ENCODE measurements at regions not wholly inside any gene's neighbourhood (a gene's known extent, or its start where the extent isn't known, plus 50 kb on each side); places are given as distances from the start of the nearest gene placed in this dataset.

DNA sequence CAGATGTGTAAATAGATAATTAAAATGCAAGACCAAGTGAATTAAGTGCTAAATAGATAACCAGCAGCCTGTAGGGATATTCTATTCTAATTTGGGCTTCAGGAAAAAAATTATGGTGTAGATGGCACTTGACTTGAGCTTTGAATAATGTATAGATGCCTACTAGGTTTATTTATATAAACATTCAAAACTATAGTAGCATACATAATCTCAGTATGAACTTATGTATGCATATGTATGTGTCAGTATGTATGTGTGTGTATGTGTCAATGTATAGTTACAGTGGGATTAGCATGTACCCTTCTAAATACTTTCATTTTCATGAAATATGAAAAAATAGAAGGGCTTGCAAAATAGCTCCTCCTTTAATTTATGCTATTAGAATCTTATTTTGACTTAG, 207.3 kb upstream of the PPP1R3A start:
- Mint-ChIP-seq H3K27ac (ENCODE audit: unreplicated experiment) (no peak overlapping the region), H3K4me3 (ENCODE audit: low read depth, unreplicated experiment) (no peak overlapping the region), H3K9me3 (ENCODE audit: low read depth, unreplicated experiment) (no peaks in the 10 kb centered on the region), H3K27me3 (ENCODE audit: unreplicated experiment) (no peaks in the 10 kb centered on the region), H3K36me3 (ENCODE audit: insufficient read depth, unreplicated experiment) (no peaks in the 10 kb centered on the region), H3K4me1 (ENCODE audit: low read depth, unreplicated experiment) (no peaks in the 10 kb centered on the region)
- no peak for DNase-seq
- BruUV-seq (replicated peaks): no TSS peak
- intact Hi-C loops (cut with micrococcal nuclease; ENCODE audit: unreplicated experiment): no loop called here
- TF ChIP-seq, protein P1, sequence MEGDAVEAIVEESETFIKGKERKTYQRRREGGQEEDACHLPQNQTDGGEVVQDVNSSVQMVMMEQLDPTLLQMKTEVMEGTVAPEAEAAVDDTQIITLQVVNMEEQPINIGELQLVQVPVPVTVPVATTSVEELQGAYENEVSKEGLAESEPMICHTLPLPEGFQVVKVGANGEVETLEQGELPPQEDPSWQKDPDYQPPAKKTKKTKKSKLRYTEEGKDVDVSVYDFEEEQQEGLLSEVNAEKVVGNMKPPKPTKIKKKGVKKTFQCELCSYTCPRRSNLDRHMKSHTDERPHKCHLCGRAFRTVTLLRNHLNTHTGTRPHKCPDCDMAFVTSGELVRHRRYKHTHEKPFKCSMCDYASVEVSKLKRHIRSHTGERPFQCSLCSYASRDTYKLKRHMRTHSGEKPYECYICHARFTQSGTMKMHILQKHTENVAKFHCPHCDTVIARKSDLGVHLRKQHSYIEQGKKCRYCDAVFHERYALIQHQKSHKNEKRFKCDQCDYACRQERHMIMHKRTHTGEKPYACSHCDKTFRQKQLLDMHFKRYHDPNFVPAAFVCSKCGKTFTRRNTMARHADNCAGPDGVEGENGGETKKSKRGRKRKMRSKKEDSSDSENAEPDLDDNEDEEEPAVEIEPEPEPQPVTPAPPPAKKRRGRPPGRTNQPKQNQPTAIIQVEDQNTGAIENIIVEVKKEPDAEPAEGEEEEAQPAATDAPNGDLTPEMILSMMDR (IDR thresholded peaks at IDR 0.05; ENCODE audit: unreplicated experiment): no peak
- CTCF ChIA-PET: interaction anchor here (1.4 kb wide), 1 partner anchor 14 kb away, joined by 4 read pairs; no protein-coding TSS in a partner anchor

DNA sequence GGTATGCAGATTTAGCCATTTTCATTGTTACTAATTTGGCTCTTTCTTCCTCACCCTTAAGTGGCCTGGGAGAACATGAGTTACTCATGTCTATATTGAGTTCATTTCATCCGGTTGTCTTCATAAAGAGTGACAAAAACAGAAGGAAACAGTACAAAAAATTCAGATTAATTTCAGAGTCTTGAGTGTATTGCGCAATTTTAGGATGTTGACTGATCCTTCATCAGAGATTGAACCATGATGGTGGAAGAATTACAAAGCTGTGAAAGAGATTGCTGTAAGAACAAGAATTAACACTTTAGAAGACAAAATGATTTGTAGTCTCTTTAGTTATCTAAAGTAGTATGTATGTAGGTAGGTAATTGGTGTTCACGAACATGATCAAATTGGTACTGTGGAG, 194.0 kb upstream of the PPP1R3A start:
- no peak overlapping the region for H3K27ac Mint-ChIP-seq (ENCODE audit: unreplicated experiment)
- intact Hi-C loops (cut with micrococcal nuclease; ENCODE audit: unreplicated experiment): no loop called here
- no peak for DNase-seq
- CTCF ChIA-PET: no interaction called here
- no peaks in the 10 kb centered on the region for H3K9me3 Mint-ChIP-seq (ENCODE audit: low read depth, unreplicated experiment)
- H3K27me3 Mint-ChIP-seq (ENCODE audit: unreplicated experiment): no peaks in the 10 kb centered on the region
- no peaks in the 10 kb centered on the region for H3K36me3 Mint-ChIP-seq (ENCODE audit: insufficient read depth, unreplicated experiment)
- TF ChIP-seq, protein P1 (IDR thresholded peaks at IDR 0.05; ENCODE audit: unreplicated experiment): no peak
- H3K4me1 Mint-ChIP-seq (ENCODE audit: low read depth, unreplicated experiment): no peaks in the 10 kb centered on the region
- H3K4me3 Mint-ChIP-seq (ENCODE audit: low read depth, unreplicated experiment): no peak overlapping the region
- BruUV-seq (replicated peaks): no TSS peak

DNA sequence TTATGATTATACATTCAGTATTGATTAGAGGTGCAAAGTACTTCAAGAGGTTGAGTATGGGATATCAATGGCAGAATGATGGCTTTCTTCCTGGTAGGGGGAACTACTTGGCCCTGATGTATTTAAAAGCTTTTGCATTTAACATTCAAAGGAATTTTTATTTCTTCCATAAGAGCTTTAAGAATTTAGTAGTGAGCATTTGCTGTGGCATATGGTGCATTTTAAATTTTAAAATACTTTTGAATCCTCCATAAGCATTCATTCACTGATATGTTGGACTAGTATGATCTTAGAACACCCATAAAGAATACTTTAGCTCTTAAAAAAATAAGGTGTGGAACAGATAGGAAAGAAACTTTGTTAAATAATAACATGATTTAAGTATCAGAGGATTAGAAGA, 191.9 kb upstream of the PPP1R3A start:
- no TSS peak for BruUV-seq (replicated peaks)
- Mint-ChIP-seq H3K36me3 (ENCODE audit: insufficient read depth, unreplicated experiment) (no peaks in the 10 kb centered on the region), H3K4me1 (ENCODE audit: low read depth, unreplicated experiment) (no peaks in the 10 kb centered on the region), H3K27me3 (ENCODE audit: unreplicated experiment) (no peaks in the 10 kb centered on the region), H3K9me3 (ENCODE audit: low read depth, unreplicated experiment) (no peaks in the 10 kb centered on the region), H3K4me3 (ENCODE audit: low read depth, unreplicated experiment) (no peak overlapping the region), H3K27ac (ENCODE audit: unreplicated experiment) (no peak overlapping the region)
- intact Hi-C loops (cut with micrococcal nuclease; ENCODE audit: unreplicated experiment): no loop called here
- CTCF ChIA-PET: no interaction called here
- no peak for DNase-seq
- TF ChIP-seq, protein P1 (IDR thresholded peaks at IDR 0.05; ENCODE audit: unreplicated experiment): no peak

DNA sequence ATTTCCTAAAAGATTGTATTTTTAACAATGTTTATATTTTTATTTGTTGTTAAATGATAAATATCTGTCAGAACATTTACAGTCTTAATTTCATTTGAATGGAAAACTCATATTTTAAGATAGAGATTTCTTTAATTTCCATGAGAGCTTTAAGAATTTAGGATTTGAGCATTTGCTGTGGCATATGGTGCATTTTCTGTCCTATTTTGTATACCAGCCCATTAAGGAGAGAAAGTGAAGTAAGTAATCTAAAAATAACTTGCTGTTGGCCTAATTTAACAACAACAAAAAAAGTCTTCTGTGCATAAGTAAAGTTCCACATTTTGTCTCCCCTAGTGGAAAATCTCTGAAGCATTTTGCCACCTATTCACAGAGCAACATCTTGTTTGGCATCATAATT, 190.9 kb upstream of the PPP1R3A start:
- Mint-ChIP-seq H3K9me3 (ENCODE audit: low read depth, unreplicated experiment) (no peaks in the 10 kb centered on the region), H3K4me3 (ENCODE audit: low read depth, unreplicated experiment) (no peak overlapping the region), H3K4me1 (ENCODE audit: low read depth, unreplicated experiment) (no peaks in the 10 kb centered on the region), H3K27ac (ENCODE audit: unreplicated experiment) (no peak overlapping the region), H3K27me3 (ENCODE audit: unreplicated experiment) (no peaks in the 10 kb centered on the region), H3K36me3 (ENCODE audit: insufficient read depth, unreplicated experiment) (no peaks in the 10 kb centered on the region)
- BruUV-seq (replicated peaks): no TSS peak
- intact Hi-C loops (cut with micrococcal nuclease; ENCODE audit: unreplicated experiment): no loop called here
- TF ChIP-seq, protein P1 (IDR thresholded peaks at IDR 0.05; ENCODE audit: unreplicated experiment): no peak
- CTCF ChIA-PET: no interaction called here
- no peak for DNase-seq

DNA sequence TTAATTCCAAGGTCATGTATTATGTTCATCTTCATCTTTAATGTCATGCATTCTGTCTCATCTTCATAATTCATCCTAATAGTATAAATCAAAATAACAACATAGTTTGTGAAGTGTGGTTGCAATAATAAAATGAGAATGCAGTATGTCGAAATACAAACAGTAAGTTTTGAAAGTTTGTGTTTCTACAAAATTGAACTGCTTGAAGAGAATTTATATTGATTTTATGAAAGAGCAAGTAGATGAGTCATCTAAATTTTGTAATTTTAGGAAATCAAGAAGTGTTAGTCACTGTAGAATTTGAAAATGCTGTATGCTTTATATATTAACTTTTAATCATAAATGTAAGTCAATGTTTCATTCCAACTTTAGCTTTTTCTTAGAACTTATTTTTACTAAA, 190.5 kb upstream of the PPP1R3A start:
- intact Hi-C loops (cut with micrococcal nuclease; ENCODE audit: unreplicated experiment): no loop called here
- H3K27me3 Mint-ChIP-seq (ENCODE audit: unreplicated experiment): no peaks in the 10 kb centered on the region

More for the DNA sequence above, 190.5 kb upstream of the PPP1R3A start:
- Mint-ChIP-seq H3K36me3 (ENCODE audit: insufficient read depth, unreplicated experiment) (no peaks in the 10 kb centered on the region), H3K9me3 (ENCODE audit: low read depth, unreplicated experiment) (no peaks in the 10 kb centered on the region), H3K4me3 (ENCODE audit: low read depth, unreplicated experiment) (no peak overlapping the region), H3K27ac (ENCODE audit: unreplicated experiment) (no peak overlapping the region), H3K4me1 (ENCODE audit: low read depth, unreplicated experiment) (no peaks in the 10 kb centered on the region)
- BruUV-seq (replicated peaks): no TSS peak
- no peak for DNase-seq
- TF ChIP-seq, protein P1 (IDR thresholded peaks at IDR 0.05; ENCODE audit: unreplicated experiment): no peak
- CTCF ChIA-PET: no interaction called here

Measured in Calu3 (cell line).